SHP77 (cell line): ENCODE measurements at regions not wholly inside any gene's neighbourhood (a gene's known extent, or its start where the extent isn't known, plus 50 kb on each side); places are given as distances from the start of the nearest gene placed in this dataset.

ENCODE experiments used
- DNase-seq, 2 experiments: peaks; one replicate each; lab custom pipeline; 2025; lab: John Stamatoyannopoulos, UW

GRCh38 chr11:26839911-26840698 is 118.2 kb upstream of the SLC5A12 start:
- DNase-seq: no peak

- no peak for DNase-seq
Measured at GRCh38 chr11:26841818-26842473, 120.1 kb upstream of the SLC5A12 start.

- no peak for DNase-seq
Measured at GRCh38 chr11:26842478-26843282, 120.8 kb upstream of the SLC5A12 start.

- no peak for DNase-seq
Measured at GRCh38 chr11:26843539-26843938, 121.7 kb upstream of the SLC5A12 start.

GRCh38 chr11:26844963-26845362 is 123.1 kb upstream of the SLC5A12 start:
- DNase-seq: no peak

GRCh38 chr11:26846227-26846626 is 124.4 kb upstream of the SLC5A12 start:
- no peak for DNase-seq

- DNase-seq: no peak
Measured at GRCh38 chr11:26847459-26847858, 125.6 kb upstream of the SLC5A12 start.

- DNase-seq: no peak
Measured at GRCh38 chr11:26847977-26848376, 126.1 kb upstream of the SLC5A12 start.

- DNase-seq: no peak
Measured at GRCh38 chr11:26849036-26849435, 127.2 kb upstream of the SLC5A12 start.

- no peak for DNase-seq
Measured at GRCh38 chr11:26851291-26851690, 129.4 kb upstream of the SLC5A12 start.

- no peak for DNase-seq
Measured at GRCh38 chr11:26851696-26852095, 129.8 kb upstream of the SLC5A12 start.

- no peak for DNase-seq
Measured at GRCh38 chr11:26858098-26858497, 135.8 kb upstream of the FIBIN start.

GRCh38 chr11:26859416-26859815 is 134.5 kb upstream of the FIBIN start:
- no peak for DNase-seq

- no peak for DNase-seq
Measured at GRCh38 chr11:26860091-26860780, 133.7 kb upstream of the FIBIN start.

GRCh38 chr11:26860895-26861294 is 133.0 kb upstream of the FIBIN start:
- no peak for DNase-seq

- DNase-seq: no peak
Measured at GRCh38 chr11:26862801-26863200, 131.1 kb upstream of the FIBIN start.

GRCh38 chr11:26865703-26866102 is 128.2 kb upstream of the FIBIN start:
- DNase-seq: no peak

- DNase-seq: no peak
Measured at GRCh38 chr11:26867286-26867685, 126.6 kb upstream of the FIBIN start.

GRCh38 chr11:26878959-26879581 is 114.8 kb upstream of the FIBIN start:
- DNase-seq: no peak

- peak; percentile 3 to 12 for DNase-seq
Measured at GRCh38 chr11:26882363-26882880, 111.5 kb upstream of the FIBIN start.

GRCh38 chr11:26891501-26891900 is 102.4 kb upstream of the FIBIN start:
- no peak for DNase-seq
